GM18499 (cell line): ENCODE measurements at regions not wholly inside any gene's neighbourhood (a gene's known extent, or its start where the extent isn't known, plus 50 kb on each side); places are given as distances from the start of the nearest gene placed in this dataset.
"Not testable (repeated sequence)": the region's sequence is repeated elsewhere in the genome, so short reads cannot be mapped to it uniquely, and the experiment has no call there.

Experiments
- ATAC-seq: cut with Tn5 transposase; IDR thresholded peaks from one replicate; pipeline ENCODE4 v1.9.1; 2021; ENCODE audit warnings: moderate number of reproducible peaks; ENCODE audit not compliant: insufficient read depth, unreplicated experiment

DNA sequence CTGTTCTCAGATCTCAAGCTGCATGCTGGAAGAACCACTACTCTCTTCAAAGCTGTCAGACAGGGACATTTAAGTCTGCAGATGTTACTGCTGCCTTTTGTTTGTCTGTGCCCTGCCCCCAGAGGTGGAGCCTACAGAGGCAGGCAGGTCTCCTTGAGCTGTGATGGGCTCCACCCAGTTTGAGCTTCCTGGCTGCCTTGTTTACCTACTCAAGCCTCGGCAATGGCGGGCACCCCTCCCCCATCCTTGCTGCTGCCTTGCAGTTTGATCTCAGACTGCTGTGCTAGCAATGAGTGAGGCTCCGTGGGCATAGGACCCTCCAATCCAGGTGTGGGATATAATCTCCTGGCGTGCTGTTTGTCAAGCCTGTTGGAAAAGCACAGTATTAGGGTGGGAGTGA lies 1122.9 kb downstream of the DNAJB9 start:
- not testable (repeated sequence) for ATAC-seq

DNA sequence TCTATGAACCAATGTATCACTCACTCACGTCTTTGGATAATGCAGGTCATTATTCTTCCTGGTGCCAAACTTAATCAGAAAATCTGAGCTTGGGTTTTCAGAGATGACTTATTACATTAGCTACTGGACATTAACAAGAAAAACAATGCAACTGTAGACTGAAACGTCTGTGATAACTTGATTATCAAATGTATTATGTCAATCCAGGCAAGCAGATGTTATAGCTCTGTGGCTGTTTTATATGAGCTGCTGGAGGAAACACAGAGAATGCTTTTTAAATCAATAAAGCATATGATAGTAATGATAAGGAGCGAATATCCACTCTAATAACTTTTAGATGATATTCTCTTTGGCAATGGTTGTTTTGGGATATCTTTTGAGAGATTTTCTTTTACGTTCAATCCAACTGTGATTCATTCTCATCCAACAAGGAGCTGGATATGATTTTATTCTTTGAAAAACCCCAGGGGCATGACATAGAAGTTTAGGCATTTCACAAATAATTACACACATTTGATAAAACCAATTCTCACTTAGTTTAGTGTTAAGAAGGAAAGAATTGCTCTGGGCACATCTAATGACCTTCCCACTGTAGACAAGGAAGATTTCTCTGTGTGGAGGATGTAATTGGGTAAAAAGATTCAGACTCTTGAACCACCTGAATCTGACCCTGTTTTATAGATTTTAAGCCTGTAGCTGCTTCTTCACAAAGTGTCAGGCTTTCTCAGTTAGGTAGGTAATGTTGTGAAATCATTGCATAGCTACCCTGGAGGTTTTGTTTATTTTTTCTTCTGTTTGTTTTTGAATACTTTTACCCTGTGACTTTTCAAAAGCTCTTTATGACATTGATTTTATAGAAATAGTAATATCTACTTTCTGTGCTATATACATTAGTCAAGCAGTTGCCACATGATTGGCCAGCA lies 1124.7 kb downstream of the DNAJB9 start:
- no peak for ATAC-seq

DNA sequence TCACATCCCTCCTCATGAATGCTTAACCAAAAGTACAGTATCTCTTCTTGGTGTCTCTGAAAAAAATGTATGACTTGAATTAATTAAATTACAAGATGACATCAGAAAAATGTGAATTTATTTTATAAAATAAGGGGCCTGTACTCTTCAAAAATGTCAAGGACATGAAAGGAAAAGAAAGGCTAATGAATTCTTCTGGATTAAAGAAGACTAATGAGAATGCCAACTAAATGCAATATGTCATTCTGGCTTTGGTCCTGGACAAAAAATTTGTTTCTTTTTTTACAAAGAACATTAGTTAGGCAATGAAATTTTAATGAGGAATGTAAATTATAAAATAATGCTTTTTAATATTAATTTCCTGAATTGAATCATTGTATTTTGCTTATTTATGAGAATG lies 1125.7 kb downstream of the DNAJB9 start:
- no peak for ATAC-seq

DNA sequence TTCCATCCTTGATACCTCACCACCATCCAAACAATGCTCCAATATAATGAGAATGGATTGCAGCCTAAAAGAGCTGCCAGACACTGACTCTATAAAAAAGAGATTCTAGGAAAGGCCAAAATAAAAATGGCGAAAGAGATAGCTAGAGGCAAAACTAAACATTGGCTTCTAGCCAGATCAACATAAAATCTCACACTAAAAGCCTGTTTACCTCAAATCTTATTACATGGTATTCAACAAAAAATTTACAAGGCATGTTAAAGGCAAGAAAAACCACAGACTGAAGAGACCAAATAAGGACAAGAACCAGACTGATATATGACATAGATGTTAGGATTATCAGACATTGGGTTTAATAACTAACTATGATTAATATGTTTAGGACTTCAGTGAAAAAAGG lies 1127.0 kb downstream of the DNAJB9 start:
- ATAC-seq = no peak

DNA sequence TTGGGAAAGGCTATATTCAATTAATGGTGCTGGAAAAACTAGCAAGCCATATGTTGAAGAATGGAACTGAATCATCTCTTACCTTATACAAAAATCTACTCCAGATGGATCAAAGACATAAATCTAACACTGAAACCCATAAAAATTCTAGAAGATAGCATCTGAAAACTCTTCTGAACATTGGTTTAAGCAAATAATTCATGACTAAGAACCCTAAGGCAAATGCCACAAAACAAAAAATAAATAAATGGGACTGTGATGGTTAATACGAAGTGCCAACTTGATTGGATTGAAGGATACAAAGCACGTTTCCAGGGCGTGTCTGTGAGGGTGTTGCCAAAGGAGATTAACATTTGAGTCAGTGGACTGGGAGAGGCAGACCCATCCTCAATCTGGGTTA lies 1130.0 kb downstream of the DNAJB9 start:
- ATAC-seq = no peak

DNA sequence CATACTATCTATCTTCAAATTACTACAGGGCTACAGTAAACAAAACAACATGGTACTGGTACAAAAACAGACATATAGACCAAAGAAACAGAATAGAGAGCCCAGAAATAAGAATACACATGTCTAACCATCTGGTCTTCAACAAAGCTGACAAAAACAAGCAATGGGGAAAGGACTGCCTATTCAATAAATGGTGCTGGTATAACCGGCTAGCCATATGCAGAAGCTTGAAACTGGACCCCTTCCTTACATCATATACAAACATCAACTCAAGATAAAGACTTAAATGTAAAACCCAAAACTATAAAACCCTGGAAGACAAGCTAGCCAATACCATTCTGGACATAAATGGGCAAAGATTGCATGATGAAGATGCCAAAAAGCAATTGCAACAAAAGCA lies 1143.7 kb downstream of the DNAJB9 start:
- no peak for ATAC-seq

DNA sequence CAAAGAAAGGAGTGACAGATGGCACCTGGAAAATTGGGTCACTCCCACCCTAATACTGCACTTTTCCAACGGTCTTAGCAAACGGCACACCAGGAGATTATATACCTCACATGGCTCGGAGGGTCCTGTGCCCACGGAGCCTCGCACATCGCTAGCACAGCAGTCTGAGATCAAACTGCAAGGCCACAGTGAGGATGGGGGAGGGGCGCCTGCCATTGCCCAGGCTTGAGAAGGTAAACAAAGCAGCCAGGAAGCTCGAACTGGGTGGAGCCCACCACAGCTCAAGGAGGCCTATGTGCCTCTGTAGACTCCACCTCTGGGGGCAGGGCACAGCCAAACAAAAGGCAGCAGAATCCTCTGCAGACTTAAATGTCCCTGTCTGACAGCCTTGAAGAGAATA lies 1149.7 kb downstream of the DNAJB9 start:
- not testable (repeated sequence) for ATAC-seq

DNA sequence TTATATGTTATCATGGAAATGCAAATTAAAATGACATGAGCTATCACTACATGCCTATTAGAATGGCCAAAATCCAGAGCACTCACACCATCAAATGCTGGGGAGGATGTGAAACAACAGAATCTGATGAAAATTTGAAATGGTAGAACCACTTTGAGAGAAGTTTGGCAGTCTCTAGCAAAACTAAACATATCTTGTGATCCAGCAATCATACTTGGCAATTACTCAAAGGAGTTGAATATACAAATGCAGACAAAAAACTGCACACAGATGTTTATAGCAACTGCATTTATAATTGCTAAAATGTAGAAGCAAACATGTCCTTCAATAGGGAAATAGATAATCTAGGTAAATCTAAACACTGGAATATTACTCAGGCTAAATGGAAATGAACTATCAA lies 1164.9 kb downstream of the DNAJB9 start:
- no peak for ATAC-seq

DNA sequence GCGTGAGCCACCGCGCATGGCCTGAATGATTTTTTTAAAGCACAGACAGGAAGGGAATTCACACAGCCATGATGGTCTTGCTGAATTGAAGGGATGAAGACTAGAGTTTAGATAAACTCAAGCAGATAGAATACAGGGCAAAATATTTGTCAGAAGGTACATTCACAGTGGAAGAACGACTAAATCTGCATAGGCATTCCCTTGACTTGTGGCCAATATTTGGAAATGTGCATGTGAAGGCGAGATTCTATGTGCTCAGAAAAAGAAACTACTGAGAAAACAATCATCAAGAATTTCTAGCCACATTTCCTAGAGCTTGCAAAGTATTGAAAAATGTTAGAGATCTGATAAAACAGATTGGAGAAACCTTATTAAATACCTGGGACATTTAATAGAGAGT lies 1166.2 kb downstream of the DNAJB9 start:
- no peak for ATAC-seq

DNA sequence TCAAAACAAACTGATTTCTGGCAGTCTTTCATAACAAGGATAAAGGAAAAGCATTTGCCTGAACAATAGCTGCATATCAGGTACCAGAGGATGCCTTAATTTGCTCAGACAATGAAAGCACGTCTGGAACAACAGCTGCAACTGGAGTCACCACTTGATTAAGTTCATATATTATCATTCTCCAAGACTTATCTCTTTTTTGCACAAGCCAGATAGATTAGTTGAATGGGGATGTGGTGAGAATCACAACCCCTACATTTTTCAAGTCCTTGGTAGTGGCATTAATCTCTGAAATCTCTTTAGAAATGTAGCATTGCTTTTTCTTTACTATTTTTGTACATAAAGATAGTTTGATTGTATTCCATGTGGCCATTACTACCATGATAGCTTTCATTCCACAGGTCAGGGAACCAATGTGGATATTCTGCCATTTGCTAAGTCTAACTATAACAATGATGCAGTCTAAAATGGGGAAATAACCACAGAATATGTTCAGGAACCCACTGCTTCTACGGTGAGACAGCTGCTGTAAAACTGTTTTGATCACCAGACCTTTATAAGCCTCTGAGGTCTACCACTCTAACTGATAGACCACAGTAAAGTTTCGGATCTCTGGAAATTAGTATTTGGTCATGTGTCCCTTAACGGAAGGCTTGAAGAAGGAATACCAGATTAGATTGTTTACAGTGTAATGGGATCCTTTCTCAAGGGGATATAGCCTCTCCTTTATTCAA lies 1176.2 kb downstream of the DNAJB9 start:
- ATAC-seq = no peak

DNA sequence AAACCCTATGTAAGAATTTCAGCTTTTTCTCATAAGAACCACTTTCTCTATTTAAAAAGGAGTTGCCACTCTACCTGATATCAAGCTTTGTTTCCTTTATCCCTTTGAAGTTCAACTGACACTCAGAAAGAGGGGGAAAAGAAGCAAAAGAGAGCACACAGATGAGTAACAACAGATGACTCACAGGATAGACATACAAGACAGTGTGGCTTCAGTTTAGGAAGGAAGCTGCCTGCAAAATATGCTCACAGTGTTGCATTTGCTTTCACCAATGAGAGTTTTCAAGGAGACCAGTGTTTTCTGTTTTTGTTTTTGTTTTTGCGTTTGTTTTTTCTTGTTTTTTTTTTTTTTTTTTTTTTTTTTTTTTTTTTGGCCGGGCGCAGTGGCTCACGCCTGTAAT lies 1181.6 kb downstream of the DNAJB9 start:
- ATAC-seq = no peak

DNA sequence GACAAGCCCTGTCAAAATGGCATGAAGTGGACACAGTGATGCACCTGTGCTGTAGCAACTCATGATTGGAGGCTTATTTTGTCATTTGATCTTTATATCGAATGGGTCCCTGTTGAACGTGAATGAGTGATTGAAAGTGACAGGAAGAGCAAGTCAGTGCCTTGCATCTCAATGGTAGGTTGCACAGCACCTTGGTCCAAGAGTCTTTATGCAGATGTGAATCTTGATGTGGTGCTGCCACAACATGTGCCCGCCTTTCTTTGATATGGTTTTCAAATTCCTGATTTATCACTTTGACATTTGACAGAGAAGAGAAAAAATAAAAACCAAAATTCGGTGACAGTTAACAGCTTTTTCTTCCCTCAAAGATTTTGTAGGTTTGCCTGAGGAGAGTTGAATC lies 1182.4 kb downstream of the DNAJB9 start:
- no peak for ATAC-seq

DNA sequence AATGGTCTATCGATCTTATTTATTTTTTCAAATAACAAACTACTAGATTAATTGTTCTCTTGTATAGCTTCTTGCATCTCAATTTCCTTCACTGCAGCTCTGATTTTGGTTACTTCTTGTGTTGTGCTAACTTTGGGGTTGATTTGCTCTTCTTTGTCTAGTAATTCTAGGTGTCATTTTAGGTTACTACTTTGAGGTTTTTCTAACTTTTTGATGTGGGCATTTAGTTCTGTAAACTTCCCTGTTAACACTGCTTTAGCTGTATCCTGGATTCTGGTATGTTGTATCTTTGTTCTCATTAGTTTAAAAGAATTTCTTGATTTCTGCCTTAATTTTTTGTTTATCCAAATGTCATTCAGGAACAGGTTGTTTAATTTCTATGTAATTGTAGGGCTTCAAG lies 1188.0 kb downstream of the DNAJB9 start:
- no peak for ATAC-seq

DNA sequence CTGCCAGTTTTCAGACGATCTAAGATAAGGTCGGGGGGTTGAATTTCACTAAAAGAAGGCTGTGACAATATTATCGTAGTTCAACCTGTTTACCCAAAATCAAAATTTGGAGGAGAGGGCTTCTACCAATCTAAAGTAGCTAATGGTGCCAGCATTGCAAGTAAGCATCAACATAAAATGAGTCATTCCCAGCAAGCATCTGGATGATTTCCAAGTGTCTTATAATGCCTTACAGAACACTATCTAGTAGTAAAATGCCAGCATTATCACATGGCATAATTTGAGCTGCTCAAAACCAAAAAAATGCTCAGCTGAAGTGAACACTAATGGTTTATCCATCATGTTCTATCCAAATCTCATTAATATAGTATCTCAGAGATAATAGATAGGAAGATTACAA lies 1193.9 kb downstream of the DNAJB9 start:
- no peak for ATAC-seq

DNA sequence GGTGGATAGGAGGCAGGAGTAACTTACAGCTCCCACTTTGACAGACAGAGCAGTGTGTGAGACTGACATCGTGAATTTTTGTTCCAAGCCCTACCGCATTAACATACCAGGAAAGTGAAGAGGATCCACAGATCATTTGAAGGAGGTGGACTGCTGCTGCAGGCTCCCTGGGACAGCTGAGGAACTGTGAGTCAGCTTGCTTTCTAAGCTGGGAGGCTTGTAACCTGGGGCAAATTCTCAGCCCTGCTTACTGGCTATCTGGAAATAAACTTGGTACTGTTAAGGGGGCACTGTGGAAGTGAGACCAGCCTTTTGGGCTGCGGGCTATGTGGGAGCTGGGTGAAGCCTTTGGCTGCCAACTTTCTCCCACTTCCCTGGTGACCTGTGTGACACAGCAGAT lies 1202.5 kb downstream of the DNAJB9 start:
- no peak for ATAC-seq

DNA sequence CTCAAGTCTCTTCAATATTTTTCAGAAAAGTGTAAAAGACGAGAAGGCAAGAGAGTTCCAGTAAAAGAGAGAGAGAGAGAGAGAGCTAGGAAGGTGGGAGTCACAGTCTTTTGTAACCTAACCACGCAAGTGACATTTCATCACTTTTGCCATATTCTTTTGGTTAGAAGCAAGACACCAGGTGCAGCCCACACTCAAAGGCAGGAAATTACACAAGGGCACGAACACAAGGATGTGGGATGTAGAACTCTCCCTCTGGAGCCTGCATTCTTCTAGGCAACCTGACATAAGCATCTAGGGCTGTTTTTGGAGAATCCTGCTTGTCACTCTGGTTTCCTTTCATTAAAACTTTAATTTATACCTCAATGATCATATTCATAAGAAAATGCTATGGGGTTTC lies 1213.1 kb downstream of the DNAJB9 start:
- no peak for ATAC-seq

DNA sequence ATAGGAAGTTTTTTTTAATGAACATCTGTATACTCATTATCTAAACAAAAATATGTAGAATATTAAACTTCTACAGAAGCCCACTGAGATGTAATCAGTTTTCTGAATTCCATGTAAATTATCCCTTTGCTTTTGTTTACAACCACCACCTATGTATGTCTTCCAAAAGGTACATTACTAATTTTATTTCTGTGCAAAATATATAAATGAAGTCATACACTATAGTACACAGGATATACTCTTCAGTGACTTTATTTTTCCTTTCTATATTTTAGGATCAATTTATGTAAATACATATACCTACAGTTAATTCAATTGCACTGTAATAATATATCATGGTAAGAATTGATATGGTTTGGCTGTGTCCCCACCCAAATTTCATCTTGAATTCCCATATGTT lies 1236.9 kb downstream of the DNAJB9 start:
- ATAC-seq = no peak

DNA sequence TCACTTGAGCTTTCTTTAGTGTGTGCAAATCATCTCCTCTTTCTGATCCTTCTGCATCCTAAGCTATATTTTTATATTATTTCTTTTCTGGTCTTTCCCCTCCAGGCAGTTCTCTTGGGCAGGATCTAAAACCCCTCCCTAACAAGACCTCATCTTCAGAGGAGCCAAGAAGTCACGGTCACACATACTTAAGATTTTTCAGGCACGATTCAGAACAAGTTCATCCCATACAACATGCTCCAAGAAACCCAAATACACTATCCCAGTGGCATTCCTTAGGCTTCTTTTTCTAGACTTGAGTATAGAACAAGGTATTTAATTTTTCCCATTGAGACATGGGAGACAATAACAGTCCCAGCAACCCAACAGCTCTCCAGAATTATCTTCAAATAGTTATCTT lies 1251.5 kb downstream of the DNAJB9 start:
- no peak for ATAC-seq

DNA sequence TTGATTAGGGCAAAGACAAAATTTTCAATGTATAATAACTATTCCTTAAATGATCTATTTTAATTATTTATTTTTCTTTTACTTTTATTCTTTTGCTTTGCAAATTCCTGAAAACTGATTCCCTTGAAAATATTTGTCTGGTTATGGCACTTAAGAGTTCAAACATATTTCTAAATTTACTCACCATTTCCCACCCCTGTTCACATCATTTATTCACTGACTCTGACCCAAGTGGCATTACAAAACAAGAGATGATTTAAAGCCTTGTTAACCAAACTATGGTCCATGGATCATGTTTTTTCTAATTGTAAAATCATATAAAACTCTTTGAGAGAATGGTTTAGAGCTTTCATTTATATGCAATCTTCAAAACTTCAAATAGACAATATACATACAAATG lies 1256.1 kb upstream of the LRRN3 start:
- no peak for ATAC-seq

DNA sequence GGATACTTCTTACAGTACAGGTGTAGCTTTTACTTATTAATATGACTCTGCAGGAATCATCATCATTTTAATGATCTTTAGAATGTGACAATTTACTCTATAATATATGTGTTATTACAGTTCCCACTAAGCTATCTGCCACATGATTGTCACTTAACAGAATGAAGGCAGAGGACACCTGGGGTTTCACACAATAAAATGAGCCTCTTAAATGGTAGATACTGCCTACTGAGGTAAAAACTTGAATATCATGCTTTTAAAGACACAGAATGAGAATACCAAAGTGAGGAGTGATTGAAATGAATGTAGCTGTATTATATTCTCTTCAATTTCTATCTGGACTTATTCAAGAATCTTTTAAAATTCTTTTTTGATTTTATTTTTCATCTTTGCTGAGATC lies 1255.3 kb upstream of the LRRN3 start:
- no peak for ATAC-seq

DNA sequence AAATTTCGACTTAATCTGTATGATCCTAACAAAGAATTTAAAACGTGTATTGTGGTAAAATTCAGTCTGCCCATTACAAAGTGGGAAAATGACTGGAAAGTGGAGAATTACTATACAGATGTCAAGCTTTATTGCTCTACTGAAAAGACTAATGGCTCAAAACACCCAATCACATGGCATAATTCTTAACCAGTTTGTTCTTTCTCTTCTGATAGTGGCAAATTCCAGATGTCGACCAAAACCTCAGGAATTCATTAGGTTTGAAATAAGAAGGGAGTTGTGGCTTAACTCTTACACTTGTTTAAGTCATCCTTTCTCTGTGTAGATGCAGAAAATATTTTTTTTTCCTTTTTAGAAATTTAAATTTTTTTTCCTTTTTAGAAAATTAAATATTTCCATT lies 1254.9 kb upstream of the LRRN3 start:
- ATAC-seq = no peak

DNA sequence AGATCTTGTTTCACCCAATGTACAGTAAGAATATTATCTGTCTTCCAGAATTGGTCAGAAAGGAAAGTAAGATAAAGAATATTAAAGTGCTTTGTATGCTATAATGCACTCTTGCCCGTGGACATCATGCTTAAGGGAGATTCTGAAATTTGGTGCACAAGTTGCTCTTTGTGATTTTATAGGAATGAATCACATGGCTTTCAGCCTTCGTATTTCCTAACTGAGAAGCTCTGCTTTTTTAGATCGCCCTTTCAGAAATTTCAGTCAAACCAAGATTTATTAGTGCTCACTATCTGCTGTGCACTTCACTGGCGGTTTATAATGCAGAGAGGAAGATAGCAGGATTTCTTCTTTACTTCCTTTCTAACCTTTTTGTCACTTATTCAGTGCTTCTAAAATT lies 1248.5 kb upstream of the LRRN3 start:
- ATAC-seq = no peak
